OCI-LY1 (cell line): ENCODE measurements at regions not wholly inside any gene's neighbourhood (a gene's known extent, or its start where the extent isn't known, plus 50 kb on each side); places are given as distances from the start of the nearest gene placed in this dataset.

Source experiments
- CTCF ChIP-seq: fragments of 200-600 bp; sonication (generic), shearing (Covaris generic); IDR thresholded peaks from 2 replicates; pipeline ENCODE4 v1.5.1; 2017; ENCODE audit warnings: mild to moderate bottlenecking, antibody characterized with exemption, low read length, moderate library complexity, mixed read lengths
- EZH2 ChIP-seq: fragments of 200-600 bp; sonication (generic), shearing (Covaris generic); IDR thresholded peaks from 2 replicates; pipeline ENCODE4 v1.8.0; 2017; ENCODE audit warnings: borderline replicate concordance, mixed run types, mild to moderate bottlenecking, antibody characterized with exemption, low read length, moderate library complexity, mixed read lengths

- no peak for TF ChIP-seq CTCF
- TF ChIP-seq EZH2: no peak
These were observed 120.3 kb upstream of the CIBAR2 start for GRCh38 chr16:85232369-85233142.
